H54 (cell line): ENCODE measurements at regions not wholly inside any gene's neighbourhood (a gene's known extent, or its start where the extent isn't known, plus 50 kb on each side); places are given as distances from the start of the nearest gene placed in this dataset.
"Not testable (repeated sequence)": the region's sequence is repeated elsewhere in the genome, so short reads cannot be mapped to it uniquely, and the experiment has no call there.

Source experiments
- DNase-seq: peaks from one replicate; pipeline ENCODE4 v3.0.0; 2011; ENCODE audit warnings: low spot score, mixed read lengths; ENCODE audit not compliant: insufficient read length
- FAIRE-seq: peaks from 3 replicates; lab custom pipeline; 2011; peaks lifted over from hg19 to GRCh38; lab: Jason Lieb, UNC
- POLR2A ChIP-seq: IDR thresholded peaks from 2 replicates; pipeline ENCODE4 v1.6.1; 2011; ENCODE audit warnings: low read depth, mild to moderate bottlenecking, low read length

DNA sequence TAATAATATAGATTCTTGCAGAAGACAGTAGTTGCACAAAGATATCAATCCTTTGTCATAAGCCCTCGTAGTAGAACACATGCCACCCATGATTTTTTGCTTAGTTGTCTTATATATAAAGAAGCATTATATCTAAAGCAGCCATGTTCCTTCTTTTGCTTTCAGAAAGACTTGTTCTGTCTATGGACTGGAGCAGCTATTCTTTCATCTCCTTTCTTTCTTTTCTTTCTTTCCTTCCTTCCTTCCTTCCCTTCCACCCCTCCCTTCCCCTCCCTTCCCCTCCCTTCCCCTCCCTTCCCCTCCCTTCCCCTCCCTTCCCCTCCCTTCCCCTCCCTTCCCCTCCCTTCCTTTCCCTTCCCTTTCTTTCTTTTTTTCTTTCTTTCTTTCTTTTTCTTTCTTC lies 104.0 kb upstream of the HS3ST4 start:
- no peak for DNase-seq
- FAIRE-seq, result no peak
- no peak for TF ChIP-seq POLR2A

DNA sequence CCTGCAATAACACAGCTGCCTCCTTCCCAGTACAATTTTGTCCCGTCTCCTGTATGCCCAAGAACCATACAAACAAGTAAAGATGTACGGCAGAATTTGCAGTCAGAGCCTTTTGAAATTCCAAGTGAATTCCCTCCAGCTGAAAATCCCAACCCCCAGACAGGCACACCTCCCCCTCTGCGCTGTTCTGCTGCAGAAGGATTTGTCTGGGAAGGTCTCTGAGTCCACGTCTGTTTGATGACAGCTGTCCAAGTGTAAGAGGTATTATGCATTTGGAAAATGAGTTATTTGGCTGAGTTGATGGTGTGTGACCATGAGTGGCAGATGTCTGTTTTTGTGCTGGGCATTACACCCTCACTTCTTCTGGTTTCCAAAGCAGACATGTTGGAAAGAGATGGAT lies 104.9 kb upstream of the HS3ST4 start:
- FAIRE-seq (no peak), DNase-seq (no peak)
- TF ChIP-seq POLR2A, result no peak

DNA sequence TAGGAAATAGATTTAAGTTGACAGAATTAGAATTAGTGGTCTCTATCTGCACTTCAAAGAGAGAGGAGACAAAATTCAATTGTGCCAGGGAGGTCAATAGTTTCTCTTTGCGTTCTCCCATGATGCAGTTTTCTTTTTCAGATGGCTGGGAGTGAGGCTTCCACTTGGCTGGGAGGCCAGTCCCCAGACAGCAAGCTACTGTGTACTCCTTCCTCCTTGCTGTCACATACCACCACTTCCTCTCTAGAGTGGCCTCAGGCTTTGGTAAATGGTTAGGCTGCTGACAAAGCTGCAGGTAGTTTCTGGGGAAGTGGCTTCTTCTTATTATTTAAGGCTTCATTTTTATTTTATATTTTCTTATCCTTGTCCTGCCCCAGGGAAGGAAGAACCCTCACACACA lies 106.2 kb upstream of the HS3ST4 start:
- FAIRE-seq, result no peak
- no peak for TF ChIP-seq POLR2A
- no peak for DNase-seq

DNA sequence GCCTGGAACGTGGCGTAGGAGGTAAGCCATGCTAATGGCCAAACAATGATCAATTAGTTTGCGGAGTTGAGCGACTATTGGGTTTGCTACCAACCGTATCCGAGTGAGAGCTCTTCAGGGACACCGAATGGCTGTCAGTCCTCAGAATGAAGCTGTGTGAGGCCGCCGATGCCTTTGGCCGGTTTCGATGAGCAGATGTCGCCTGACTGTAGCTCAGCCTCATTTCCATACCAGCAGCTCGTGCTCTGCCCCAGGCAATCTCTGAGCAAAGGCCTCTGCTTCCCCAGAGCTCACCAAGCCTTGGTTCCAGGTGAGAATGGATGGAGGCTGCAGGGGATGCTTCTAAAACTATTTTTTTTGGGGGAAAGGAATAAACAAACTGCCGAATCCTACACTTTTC lies 111.7 kb upstream of the HS3ST4 start:
- DNase-seq, result no peak
- FAIRE-seq, result no peak

DNA sequence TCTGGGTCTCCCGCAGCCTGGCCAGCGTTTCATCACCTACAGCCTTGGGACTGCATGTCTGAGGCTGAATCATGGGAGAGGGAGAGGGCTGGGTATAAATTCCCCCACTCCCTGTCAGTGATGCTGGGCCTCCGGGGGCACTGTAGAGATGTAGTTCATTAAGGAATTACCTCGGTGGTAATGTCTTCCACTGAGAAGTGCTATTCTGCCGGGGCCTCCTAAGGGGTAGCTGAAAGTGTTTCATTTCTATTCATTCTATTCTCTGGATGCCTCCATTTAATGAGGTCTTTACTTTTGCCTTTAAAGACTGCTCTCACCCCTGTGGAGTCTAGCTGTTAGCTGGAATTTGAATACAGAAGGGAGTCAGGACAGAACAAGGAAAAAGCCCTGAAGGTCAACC lies 116.4 kb upstream of the HS3ST4 start:
- DNase-seq (no peak), FAIRE-seq (no peak)
- TF ChIP-seq POLR2A, result no peak

More for the DNA sequence above, 111.7 kb upstream of the HS3ST4 start:
- TF ChIP-seq POLR2A, result no peak

DNA sequence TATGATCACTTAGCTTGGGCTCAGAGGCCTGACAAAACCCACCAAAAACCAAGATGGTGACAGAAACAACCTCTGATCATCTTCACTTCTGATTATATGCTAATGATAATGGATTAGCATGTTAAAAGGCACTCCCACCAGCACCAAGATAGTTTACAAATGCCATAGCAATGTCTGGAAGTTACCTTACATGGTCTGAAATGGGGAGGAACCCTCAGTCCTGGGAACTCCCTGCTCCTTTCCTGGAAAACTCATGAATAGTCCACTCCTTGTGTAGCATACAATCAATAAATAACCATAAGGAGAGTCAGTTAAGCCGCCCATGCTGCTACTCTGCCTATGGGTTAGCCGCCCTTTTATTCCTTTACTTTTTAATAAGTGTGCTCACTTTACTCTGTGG lies 120.0 kb upstream of the HS3ST4 start:
- FAIRE-seq (no peak), DNase-seq (no peak)
- no peak for TF ChIP-seq POLR2A

DNA sequence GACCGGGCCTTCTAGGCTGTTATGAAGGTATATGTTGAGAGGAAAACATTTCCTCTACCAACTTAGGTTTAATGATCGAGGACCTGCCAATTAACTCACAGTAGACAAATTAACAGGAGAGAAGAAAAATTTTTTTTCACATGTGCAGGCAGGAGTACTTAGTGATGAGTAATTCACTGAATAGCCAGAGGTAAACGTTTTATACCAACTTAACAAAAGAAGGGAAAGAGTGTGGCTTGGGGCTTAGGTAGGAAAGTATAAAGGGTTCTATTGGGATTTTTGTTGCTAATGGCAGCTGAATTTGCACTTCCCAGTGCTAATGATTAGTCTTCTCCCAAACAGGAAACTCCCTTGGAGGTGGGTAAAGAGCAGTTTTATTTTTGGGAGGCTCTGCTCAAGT lies 121.6 kb upstream of the HS3ST4 start:
- FAIRE-seq, result no peak
- no peak for TF ChIP-seq POLR2A

DNA sequence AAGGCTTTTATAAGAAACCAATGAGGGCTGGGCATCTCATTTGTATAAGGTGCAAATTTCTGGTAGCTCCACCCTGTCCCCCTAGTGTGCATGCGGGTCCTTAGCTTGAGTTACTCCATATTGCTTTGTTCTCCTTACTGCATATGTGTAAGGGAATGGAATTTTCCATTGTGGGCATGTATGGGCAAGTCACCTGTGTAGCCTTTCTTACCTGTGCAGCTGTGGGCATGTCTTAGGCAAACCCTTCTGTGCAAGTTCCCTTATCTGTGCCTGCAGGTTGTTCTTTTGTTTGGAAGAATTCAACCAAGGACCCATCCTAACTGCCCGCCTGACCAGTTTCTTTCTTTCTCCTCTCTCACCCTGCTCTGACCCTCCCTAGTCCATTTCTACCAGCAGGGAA lies 122.8 kb upstream of the HS3ST4 start:
- no peak for TF ChIP-seq POLR2A
- DNase-seq (no peak), FAIRE-seq (no peak)

More for the DNA sequence above, 121.6 kb upstream of the HS3ST4 start:
- DNase-seq, result no peak

DNA sequence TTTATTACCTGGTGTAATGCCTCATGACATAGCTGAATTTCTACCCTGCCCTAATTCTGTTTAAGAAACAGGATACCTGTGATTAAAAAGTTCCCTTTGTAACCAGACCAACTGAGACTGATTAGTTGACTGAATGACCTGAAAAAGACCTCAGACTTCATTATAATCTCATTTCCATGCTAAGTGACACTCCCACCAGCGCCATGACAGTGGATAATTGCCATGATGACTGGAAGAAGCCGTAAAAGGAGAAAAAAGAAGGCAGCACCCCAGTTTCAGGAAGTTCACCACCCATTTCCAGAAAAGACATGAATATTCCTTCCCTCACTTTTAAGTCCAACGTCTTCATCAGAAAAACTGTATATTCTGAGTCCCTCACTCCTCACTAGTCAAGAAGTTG lies 125.6 kb upstream of the HS3ST4 start:
- no peak for FAIRE-seq
- no peak for TF ChIP-seq POLR2A
- no peak for DNase-seq

DNA sequence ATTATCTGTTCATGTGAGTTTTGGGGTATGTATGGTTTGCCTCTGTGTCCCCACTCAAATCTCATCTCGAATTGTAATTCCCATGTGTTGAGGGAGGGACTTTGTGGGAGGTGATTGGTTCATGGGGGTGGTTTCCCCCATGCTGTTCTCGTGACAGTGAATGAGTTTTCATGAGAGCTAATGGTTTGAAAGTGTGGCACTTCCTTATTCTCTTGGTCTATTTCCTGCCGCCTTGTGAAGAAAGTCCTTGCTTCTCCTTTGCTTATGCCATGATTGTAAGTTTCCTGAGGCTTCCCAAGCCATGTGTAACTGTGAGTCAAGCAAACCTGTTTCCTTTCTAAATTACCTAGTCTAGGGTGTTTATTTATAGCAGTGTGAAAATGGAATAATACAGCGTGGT lies 128.1 kb upstream of the HS3ST4 start:
- TF ChIP-seq POLR2A, result no peak
- no peak for DNase-seq
- FAIRE-seq, result no peak

DNA sequence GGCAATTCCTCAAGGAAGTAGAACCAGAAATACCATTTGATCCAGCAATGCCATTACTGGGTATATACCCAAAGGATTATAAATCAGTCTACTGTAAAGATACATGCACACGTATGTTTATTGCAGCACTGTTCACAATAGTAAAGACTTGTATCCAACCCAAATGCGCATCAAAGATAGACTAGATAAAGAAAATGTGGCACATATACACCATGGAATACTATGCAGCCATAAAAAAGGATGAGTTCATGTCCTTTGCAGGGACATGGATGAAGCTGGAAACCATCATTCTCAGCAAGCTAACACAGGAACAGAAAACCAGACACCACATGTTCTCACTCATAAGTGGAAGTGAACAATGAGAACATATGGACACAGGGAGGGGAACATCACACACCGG lies 130.0 kb upstream of the HS3ST4 start:
- FAIRE-seq, DNase-seq: not testable (repeated sequence)

DNA sequence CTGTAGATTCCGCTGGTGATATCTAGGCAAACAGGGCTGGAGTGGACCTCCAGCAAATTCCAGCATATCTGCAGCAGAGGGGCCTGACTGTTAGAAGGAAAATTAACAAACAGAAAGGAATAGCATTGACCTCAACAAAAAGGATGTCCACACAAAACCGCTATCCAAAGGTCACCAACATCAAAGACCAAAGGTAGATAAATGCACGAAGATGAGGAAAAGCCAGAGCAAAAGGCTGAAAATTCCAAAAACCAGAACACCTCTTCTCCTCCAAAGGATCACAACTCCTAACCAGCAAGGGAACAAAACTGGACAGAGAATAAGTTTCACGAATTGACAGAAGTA lies 134.8 kb upstream of the HS3ST4 start:
- DNase-seq, FAIRE-seq: not testable (repeated sequence)

DNA sequence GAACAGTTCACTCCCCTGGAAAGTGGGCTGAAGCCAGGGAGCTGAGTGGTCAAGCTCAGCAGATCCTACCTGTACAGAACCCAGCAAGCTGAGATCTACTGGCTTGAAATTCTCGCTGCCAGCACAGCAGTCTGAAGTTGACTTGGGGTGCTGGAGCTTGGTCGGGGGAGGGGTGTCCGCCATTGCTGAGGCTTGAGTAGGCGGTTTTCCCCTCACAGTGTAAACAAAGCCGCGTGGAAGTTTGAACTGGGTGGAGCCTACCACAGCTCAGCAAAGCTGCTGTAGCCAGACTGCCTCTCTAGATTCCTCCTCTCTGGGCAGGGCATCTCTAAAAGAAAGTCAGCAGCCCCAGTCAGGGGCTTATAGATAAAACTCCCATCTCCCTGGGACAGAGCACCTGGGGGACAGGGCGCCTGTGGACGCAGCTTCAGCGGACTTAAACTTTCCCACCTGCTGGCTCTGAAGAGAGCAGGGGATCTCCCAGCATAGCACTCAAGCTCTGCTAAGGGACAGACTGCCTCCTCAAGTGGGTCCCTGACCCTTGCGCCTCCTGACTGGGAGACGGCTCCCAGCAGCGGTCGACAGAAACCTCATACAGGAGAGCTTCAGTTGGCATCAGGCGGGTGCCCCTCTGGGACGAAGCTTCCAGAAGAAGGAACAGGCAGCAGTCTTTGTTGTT lies 135.3 kb upstream of the HS3ST4 start:
- not testable (repeated sequence) for FAIRE-seq, DNase-seq

DNA sequence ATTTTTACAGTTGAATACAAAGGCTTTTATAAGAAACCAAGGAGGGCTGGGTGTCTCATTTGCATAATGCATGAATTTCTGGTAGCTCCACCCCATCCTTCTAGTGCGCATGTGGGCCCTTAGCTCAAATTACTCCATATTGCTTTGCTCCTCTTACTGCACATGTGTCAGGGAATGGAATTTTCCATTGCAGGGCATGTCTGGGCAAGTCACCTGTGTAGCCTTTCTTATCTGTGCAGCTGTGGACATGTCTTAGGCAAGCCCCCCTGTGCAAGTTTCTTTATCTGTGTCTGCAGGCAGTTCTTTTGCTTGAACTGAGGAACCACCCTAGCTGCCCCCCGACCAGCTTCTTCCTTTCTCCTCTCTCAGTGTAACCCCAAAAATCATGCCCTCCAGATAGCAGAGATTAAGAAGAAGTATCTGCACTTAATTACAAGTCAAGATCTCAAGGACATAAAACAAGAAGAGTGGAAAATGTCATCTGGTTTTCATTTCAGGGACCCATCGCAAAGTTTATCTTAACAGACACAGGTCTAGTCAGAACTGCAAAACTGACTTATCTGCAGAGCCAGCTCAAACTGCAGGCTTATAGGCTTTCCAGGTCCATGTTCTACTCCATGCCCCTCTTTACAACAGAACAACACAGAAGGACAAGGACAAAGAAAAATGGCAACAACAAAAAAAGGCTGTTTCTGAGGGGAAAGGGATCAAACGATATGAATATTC lies 137.9 kb upstream of the HS3ST4 start:
- no peak for DNase-seq
- no peak for FAIRE-seq
- TF ChIP-seq POLR2A, result no peak

DNA sequence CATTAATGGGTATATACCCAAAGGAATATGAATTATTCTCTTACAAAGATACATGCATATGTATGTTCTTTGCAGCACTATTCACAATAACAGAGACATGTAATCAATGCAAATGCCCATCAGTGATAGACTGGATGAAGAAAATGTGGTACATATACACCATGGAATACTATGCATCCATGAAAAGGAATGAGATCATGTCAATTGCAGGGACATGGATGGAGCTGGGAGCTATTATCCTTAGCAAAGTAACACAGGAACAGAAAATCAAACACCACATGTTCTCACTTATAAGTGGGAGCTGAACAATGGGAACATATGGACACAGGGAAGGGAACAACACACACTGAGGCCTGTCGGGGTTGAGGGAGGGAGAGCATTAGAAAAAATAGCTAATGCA lies 141.1 kb upstream of the HS3ST4 start:
- TF ChIP-seq POLR2A, result no peak
- no peak for FAIRE-seq
- no peak for DNase-seq

DNA sequence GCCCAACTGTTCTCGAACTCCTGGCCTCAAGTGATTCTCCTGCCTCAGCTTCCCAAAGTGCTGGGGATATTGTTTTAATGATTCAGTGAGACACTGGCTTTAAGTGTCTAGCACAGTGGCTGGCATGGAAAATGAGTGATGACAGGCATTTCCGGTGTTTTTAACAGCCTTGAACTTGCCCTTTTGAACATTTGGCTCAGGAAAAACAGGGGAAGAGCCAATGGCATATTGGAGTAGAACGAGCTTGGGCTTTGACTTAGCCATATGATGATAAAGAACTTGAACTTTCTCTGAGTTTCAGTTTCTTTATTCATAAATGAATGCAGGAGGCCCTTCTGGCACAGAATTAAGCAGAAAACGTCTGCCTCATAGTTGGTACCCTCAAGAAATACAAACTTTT lies 145.0 kb upstream of the HS3ST4 start:
- FAIRE-seq (no peak), DNase-seq (no peak)
- TF ChIP-seq POLR2A, result no peak
